ENCODE measurements at regions not wholly inside any gene's neighbourhood (a gene's known extent, or its start where the extent isn't known, plus 50 kb on each side); places are given as distances from the start of the nearest gene placed in this dataset.

- Histone ChIP-seq H3K4me1 (ENCODE audit: insufficient read depth) (peaks cover 39% of the 10 kb centered on the region), H3K4me2 (no peak overlapping the region), H3K9me2 (ENCODE audit: insufficient read depth) (no peaks in the 10 kb centered on the region), H3K4me3 (no peak overlapping the region), H3K27me3 (ENCODE audit: insufficient read depth) (no peaks in the 10 kb centered on the region), H2AFZ (no peak overlapping the region), H3K27ac (ENCODE audit: low read depth) (no peak overlapping the region), H3K79me2 (replicated peaks; ENCODE audit: insufficient read depth) (peaks cover 54% of the 10 kb centered on the region), H4K20me1 (replicated peaks; ENCODE audit: insufficient read depth) (peaks cover 17% of the 10 kb centered on the region), H3K36me3 (ENCODE audit: insufficient read depth) (no peaks in the 10 kb centered on the region), H3F3A (replicated peaks; ENCODE audit: low read depth) (no peaks in the 10 kb centered on the region)
- H3K27me3 Mint-ChIP-seq (ENCODE audit: insufficient read depth, low read depth, poor library complexity), result peaks cover 3% of the 10 kb centered on the region
- DNase-seq (ENCODE audit: low spot score), result no peak
- ATAC-seq, result no peak
- no peak overlapping the region for H3K27ac Mint-ChIP-seq
- no peaks in the 10 kb centered on the region for H3K9me3 Mint-ChIP-seq
- 0 out of 3 replicates have a peak, but pooled peaks cover 3% of the 10 kb centered on the region for H3K36me3 Mint-ChIP-seq (ENCODE audit: low read depth)
- TF ChIP-seq ZNF114 (CRISPR knock-in tag; IDR thresholded peaks at IDR 0.05) (no peak), NANOG (IDR thresholded peaks at IDR 0.05; ENCODE audit: borderline replicate concordance) (no peak), STAT1 (IDR thresholded peaks at IDR 0.05; ENCODE audit: unreplicated experiment) (no peak), POLR2AphosphoS5 (IDR thresholded peaks at IDR 0.05; ENCODE audit: low read depth) (no peak), REST (IDR thresholded peaks at IDR 0.05; ENCODE audit: unreplicated experiment) (no peak), ETS1 (IDR thresholded peaks at IDR 0.05) (no peak), EZH2phosphoT487 (IDR thresholded peaks at IDR 0.05; ENCODE audit: unreplicated experiment) (no peak), JUNB (IDR thresholded peaks at IDR 0.05; ENCODE audit: unreplicated experiment) (no peak), ZNF462 (CRISPR knock-in tag; IDR thresholded peaks at IDR 0.05) (no peak), CTCF (conservative IDR thresholded peaks at IDR 0.05; ENCODE audit: low read depth in 2 of 2) (no peak), ZNF331 (CRISPR knock-in tag; IDR thresholded peaks at IDR 0.05; ENCODE audit: low read depth) (no peak)
- H3K4me1 Mint-ChIP-seq, result peaks cover 70% of the 10 kb centered on the region
- no peak overlapping the region for H3K4me3 Mint-ChIP-seq
Measured at GRCh38 chr1:201746156-201746555, 82.8 kb upstream of the IPO9 start.
